Body of pancreas (tissue), 4 donors: ENCODE measurements at regions not wholly inside any gene's neighbourhood (a gene's known extent, or its start where the extent isn't known, plus 50 kb on each side); places are given as distances from the start of the nearest gene placed in this dataset.

Source experiments
- CTCF ChIP-seq, 7 experiments: fragments of 450-650 bp in 4 of 7; fragments of 200-600 bp in 3 of 7; sonication (generic) in 3 of 7; IDR thresholded peaks; one replicate each; pipeline ENCODE4 v1.5.1; 2016 to 2019; ENCODE audit warnings: antibody characterized with exemption in 7 of 7
- POLR2A ChIP-seq, 3 donors: fragments of 450-650 bp; IDR thresholded peaks; one replicate each; pipeline ENCODE4 v1.6.1; 2016; ENCODE audit warnings: antibody characterized with exemption in 3 of 3, mild to moderate bottlenecking in 2 of 3

- TF ChIP-seq CTCF (IDR thresholded peaks at IDR 0.05) (no peak), POLR2A (IDR thresholded peaks at IDR 0.05) (no peak)
Measured at GRCh38 chr11:25970726-25971508, 361.0 kb upstream of the ANO3 start.
